Neural progenitor cell (in vitro differentiated cells): ENCODE measurements at regions not wholly inside any gene's neighbourhood (a gene's known extent, or its start where the extent isn't known, plus 50 kb on each side); places are given as distances from the start of the nearest gene placed in this dataset.

ENCODE experiments used
- CTCF ChIP-seq: fragments of 200-600 bp; sonication (generic); IDR thresholded peaks from 2 replicates; pipeline ENCODE4 v1.5.1; 2017; ENCODE audit warnings: antibody characterized with exemption, mild to moderate bottlenecking
- EZH2phosphoT487 ChIP-seq: fragments of 200-600 bp; sonication (generic); IDR thresholded peaks from 2 replicates; pipeline ENCODE4 v1.6.1; 2017; ENCODE audit warnings: antibody characterized with exemption

- TF ChIP-seq CTCF: no peak
- no peak for TF ChIP-seq EZH2phosphoT487
Measured at GRCh38 chr5:124630767-124631704, 115.4 kb downstream of the ZNF608 start.
